Loucy (cell line): ENCODE measurements at regions not wholly inside any gene's neighbourhood (a gene's known extent, or its start where the extent isn't known, plus 50 kb on each side); places are given as distances from the start of the nearest gene placed in this dataset.

Experiments used
- H2AFZ ChIP-seq: fragments of 200-600 bp; sonication (generic); 2 replicates; pipeline ENCODE4 v1.6.0; 2016; ENCODE audit warnings: antibody characterized with exemption, mild to moderate bottlenecking, low read length, moderate library complexity
- H3F3A ChIP-seq: fragments of 200-600 bp; 2 replicates; pipeline ENCODE4 v1.6.0; 2016; ENCODE audit warnings: antibody characterized with exemption, low read depth, mild to moderate bottlenecking
- H3K27me3 ChIP-seq: fragments of 200-600 bp; sonication (generic); 2 replicates; pipeline ENCODE4 v1.6.1; 2014; ENCODE audit warnings: low read length, mild to moderate bottlenecking; ENCODE audit not compliant: insufficient read depth, poor library complexity, severe bottlenecking
- H3K36me3 ChIP-seq: fragments of 200-600 bp; sonication (generic); 2 replicates; pipeline ENCODE4 v1.6.1; 2016; ENCODE audit warnings: low read length; ENCODE audit not compliant: insufficient read depth
- H3K4me1 ChIP-seq: fragments of 200-600 bp; sonication (generic); 2 replicates; pipeline ENCODE4 v1.5.1; 2014; ENCODE audit warnings: low read length, mild to moderate bottlenecking; ENCODE audit not compliant: insufficient read depth, poor library complexity, severe bottlenecking
- H3K4me2 ChIP-seq: fragments of 200-600 bp; sonication (generic); 2 replicates; pipeline ENCODE4 v1.6.0; 2014; ENCODE audit warnings: antibody characterized with exemption, low read length, low read depth, mild to moderate bottlenecking; ENCODE audit not compliant: poor library complexity, severe bottlenecking
- H3K4me3 ChIP-seq: fragments of 200-600 bp; sonication (generic); 2 replicates; pipeline ENCODE4 v1.5.1; 2014; ENCODE audit warnings: low read length, mild to moderate bottlenecking, mixed read lengths; ENCODE audit not compliant: poor library complexity, severe bottlenecking
- H3K79me2 ChIP-seq: fragments of 200-600 bp; sonication (generic); 2 replicates; pipeline ENCODE4 v1.6.1; 2014; ENCODE audit warnings: low read length; ENCODE audit not compliant: insufficient read depth
- H3K9ac ChIP-seq: fragments of 200-600 bp; sonication (generic); 2 replicates; pipeline ENCODE4 v1.6.0; 2014; ENCODE audit warnings: mild to moderate bottlenecking, low read depth, low read length, moderate library complexity; ENCODE audit not compliant: poor library complexity, severe bottlenecking
- H3K9me2 ChIP-seq: fragments of 200-600 bp; sonication (generic); replicated peaks from 2 replicates; pipeline ENCODE4 v1.6.1; 2016; ENCODE audit warnings: low read depth, low read length, mixed read lengths
- H3K9me3 ChIP-seq: fragments of 200-600 bp; sonication (generic); 2 replicates; pipeline ENCODE4 v1.6.1; 2014; ENCODE audit warnings: mild to moderate bottlenecking, antibody characterized with exemption, low read length, low read depth; ENCODE audit not compliant: insufficient read depth
- H4K20me1 ChIP-seq: fragments of 200-600 bp; sonication (generic); 2 replicates; pipeline ENCODE4 v1.6.0; 2014; ENCODE audit warnings: antibody characterized with exemption, low read length, mild to moderate bottlenecking; ENCODE audit not compliant: insufficient read depth, poor library complexity, severe bottlenecking
- EZH2phosphoT487 ChIP-seq: fragments of 200-600 bp; IDR thresholded peaks from 2 replicates; pipeline ENCODE4 v1.6.1; 2018; ENCODE audit warnings: antibody characterized with exemption, mild to moderate bottlenecking, moderate library complexity, borderline replicate concordance
- TF ChIP-seq, protein P1 (sequence below): fragments of 200-600 bp; sonication (generic); conservative IDR thresholded peaks from 2 replicates; pipeline ENCODE4 v1.5.1; 2014; ENCODE audit warnings: mild to moderate bottlenecking, antibody characterized with exemption, low read length

DNA sequence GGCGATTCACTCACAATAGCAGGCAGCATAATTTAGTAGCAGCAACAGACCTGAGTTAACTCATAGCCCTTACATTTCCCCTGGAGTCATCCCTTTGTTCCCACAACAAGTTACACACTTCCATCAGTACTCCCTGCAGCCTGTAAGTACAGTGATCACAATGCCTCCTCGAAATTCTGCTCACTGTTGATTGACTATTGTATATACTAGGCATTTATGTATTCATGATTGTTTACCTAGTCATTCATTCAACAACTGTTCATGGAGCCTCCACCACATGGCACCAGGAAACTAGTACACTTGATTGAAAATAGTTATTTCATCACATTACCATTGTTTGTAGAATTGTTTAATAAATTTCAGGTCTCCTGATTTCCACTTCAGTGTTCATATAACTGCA lies 71.4 kb upstream of the P3H2 start:
- H3K27me3 ChIP-seq = no peaks in the 10 kb centered on the region
- no peaks in the 10 kb centered on the region for H3K9me2 ChIP-seq
- H3K9me3 ChIP-seq = no peaks in the 10 kb centered on the region
- no peaks in the 10 kb centered on the region for H3K79me2 ChIP-seq
- no peak overlapping the region for H3K4me3 ChIP-seq
- H2AFZ ChIP-seq = no peak overlapping the region
- no peaks in the 10 kb centered on the region for H3K36me3 ChIP-seq
- H3K4me1 ChIP-seq = no peaks in the 10 kb centered on the region
- no peaks in the 10 kb centered on the region for H3F3A ChIP-seq
- no peaks in the 10 kb centered on the region for H4K20me1 ChIP-seq
- TF ChIP-seq, protein P1, sequence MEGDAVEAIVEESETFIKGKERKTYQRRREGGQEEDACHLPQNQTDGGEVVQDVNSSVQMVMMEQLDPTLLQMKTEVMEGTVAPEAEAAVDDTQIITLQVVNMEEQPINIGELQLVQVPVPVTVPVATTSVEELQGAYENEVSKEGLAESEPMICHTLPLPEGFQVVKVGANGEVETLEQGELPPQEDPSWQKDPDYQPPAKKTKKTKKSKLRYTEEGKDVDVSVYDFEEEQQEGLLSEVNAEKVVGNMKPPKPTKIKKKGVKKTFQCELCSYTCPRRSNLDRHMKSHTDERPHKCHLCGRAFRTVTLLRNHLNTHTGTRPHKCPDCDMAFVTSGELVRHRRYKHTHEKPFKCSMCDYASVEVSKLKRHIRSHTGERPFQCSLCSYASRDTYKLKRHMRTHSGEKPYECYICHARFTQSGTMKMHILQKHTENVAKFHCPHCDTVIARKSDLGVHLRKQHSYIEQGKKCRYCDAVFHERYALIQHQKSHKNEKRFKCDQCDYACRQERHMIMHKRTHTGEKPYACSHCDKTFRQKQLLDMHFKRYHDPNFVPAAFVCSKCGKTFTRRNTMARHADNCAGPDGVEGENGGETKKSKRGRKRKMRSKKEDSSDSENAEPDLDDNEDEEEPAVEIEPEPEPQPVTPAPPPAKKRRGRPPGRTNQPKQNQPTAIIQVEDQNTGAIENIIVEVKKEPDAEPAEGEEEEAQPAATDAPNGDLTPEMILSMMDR = no peak
- TF ChIP-seq EZH2phosphoT487 = no peak
- H3K9ac ChIP-seq = no peak overlapping the region
- H3K4me2 ChIP-seq = no peak overlapping the region

DNA sequence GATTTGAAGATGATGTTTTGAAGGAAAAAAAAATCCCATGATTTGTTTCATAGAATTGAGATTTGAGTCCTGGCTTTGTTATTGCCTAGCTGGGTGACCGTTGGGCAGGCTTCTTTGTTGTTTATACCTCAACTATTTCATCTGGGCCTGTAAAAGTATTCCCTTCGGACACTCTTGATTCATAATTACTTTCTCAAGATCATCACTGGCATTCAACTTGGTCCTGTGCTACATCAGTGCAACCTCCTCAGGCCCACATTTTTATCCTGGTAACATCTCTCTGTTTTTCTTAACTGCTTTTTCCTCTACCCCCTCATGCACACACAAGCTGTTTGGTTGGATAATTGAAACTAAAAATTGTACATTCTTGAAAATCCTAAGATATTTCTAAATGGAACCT lies 67.5 kb upstream of the P3H2 start:
- Histone ChIP-seq H2AFZ (no peak overlapping the region), H3K9me2 (no peaks in the 10 kb centered on the region), H3K4me2 (no peak overlapping the region), H3F3A (no peaks in the 10 kb centered on the region), H3K79me2 (no peaks in the 10 kb centered on the region), H3K4me3 (no peak overlapping the region), H4K20me1 (no peaks in the 10 kb centered on the region), H3K4me1 (no peaks in the 10 kb centered on the region), H3K27me3 (no peaks in the 10 kb centered on the region), H3K9ac (no peak overlapping the region), H3K9me3 (no peaks in the 10 kb centered on the region), H3K36me3 (no peaks in the 10 kb centered on the region)
- TF ChIP-seq, protein P1 = no peak
- no peak for TF ChIP-seq EZH2phosphoT487

DNA sequence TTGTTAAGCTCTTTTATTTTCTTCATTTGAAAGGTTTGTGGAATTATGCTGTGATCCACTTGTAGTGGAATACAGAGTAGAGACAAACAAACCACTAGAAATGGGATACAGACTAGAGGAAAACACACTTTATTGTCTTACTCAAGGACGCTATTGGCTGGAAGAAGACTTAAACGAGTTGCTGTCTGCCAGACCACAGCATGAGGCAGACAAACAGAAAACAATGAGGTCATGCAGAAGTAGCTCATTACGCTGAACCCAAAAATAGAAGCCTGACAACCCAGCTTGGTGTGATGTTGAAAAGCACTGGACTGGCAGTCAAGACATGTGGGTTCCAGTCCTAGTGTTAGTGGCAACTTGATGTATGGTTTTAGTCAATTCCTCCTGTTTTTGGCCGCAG lies 62.4 kb upstream of the P3H2 start:
- Histone ChIP-seq H3K9me2 (no peaks in the 10 kb centered on the region), H3K9me3 (no peaks in the 10 kb centered on the region), H2AFZ (no peak overlapping the region), H3K4me3 (no peak overlapping the region), H3K4me2 (no peak overlapping the region), H3K9ac (no peak overlapping the region), H3K36me3 (no peaks in the 10 kb centered on the region), H3F3A (no peaks in the 10 kb centered on the region), H3K27me3 (no peaks in the 10 kb centered on the region), H4K20me1 (no peaks in the 10 kb centered on the region), H3K79me2 (no peaks in the 10 kb centered on the region), H3K4me1 (no peaks in the 10 kb centered on the region)
- no peak for TF ChIP-seq EZH2phosphoT487
- TF ChIP-seq, protein P1 = no peak
